Endothelial cell of umbilical vein (primary cell): ENCODE measurements at regions not wholly inside any gene's neighbourhood (a gene's known extent, or its start where the extent isn't known, plus 50 kb on each side); places are given as distances from the start of the nearest gene placed in this dataset.

Experiments used
- BruUV-seq: library from RNA; stranded (reverse); fragments of 400-500 nt; replicated peaks from 2 replicates; lab custom pipeline; 2021; lab: Mats Ljungman, UMichigan
- CTCF ChIA-PET: fragments of 300-600, 350-600 bp; sonication (Branson Sonifier 250); formaldehyde crosslinking; loops from one replicate; lab custom pipeline; 2021; ENCODE audit warnings: antibody characterized with exemption, inconsistent platforms; lab: Charles Lee
- POLR2A ChIA-PET: fragments of 300-600, 350-600 bp; sonication (Branson Sonifier 250); formaldehyde crosslinking; loops from one replicate; lab custom pipeline; 2021; ENCODE audit warnings: antibody characterized with exemption, inconsistent platforms; lab: Charles Lee
- DNase-seq: peaks from one replicate; pipeline ENCODE4 v3.0.0-alpha.2; 2011; ENCODE audit warnings: low read depth, low spot score
- FAIRE-seq: peaks from 2 replicates; lab custom pipeline; 2011; peaks lifted over from hg19 to GRCh38; lab: Jason Lieb, UNC
- H2AFZ ChIP-seq: 2 replicates; pipeline ENCODE4 v1.6.0; 2012; ENCODE audit warnings: low read depth, low read length, control low read depth, inconsistent platforms
- H3K27ac ChIP-seq: 2 replicates; pipeline ENCODE4 v1.5.1; 2011; ENCODE audit warnings: low read depth, mild to moderate bottlenecking, control low read depth, low read length, moderate library complexity; ENCODE audit not compliant: insufficient read depth
- H3K27me3 ChIP-seq, 2 experiments: 2 replicates each; pipeline versions ENCODE4 v1.6.0 to v1.6.1; 2011; ENCODE audit warnings: low read length in 2 of 2, mixed read lengths in 1 of 2; ENCODE audit not compliant: control insufficient read depth in 2 of 2, insufficient read depth in 2 of 2
- H3K36me3 ChIP-seq, 2 experiments: 2 replicates in 1 of 2; 3 replicates in 1 of 2; pipeline ENCODE4 v1.5.1; 2011; ENCODE audit warnings: low read length in 2 of 2, mild to moderate bottlenecking in 1 of 2, moderate library complexity in 1 of 2; ENCODE audit not compliant: control insufficient read depth in 2 of 2, insufficient read depth in 2 of 2; ENCODE audit errors: extremely low read depth in 1 of 2
- H3K4me1 ChIP-seq: 3 replicates; pipeline ENCODE4 v1.5.1; 2011; ENCODE audit warnings: mild to moderate bottlenecking, low read length; ENCODE audit not compliant: control insufficient read depth, insufficient read depth; ENCODE audit errors: extremely low read depth
- H3K4me2 ChIP-seq: 2 replicates; pipeline ENCODE4 v1.6.1; 2011; ENCODE audit warnings: low read length, control low read depth, mixed read lengths; ENCODE audit not compliant: insufficient read depth
- H3K4me3 ChIP-seq, 3 experiments: fragments of 200-600 bp in 1 of 3; sonication (generic), shearing (Covaris generic) in 1 of 3; replicated peaks in 1 of 3; 2 replicates each; pipeline ENCODE4 v1.5.1; 2011 to 2016; ENCODE audit warnings: control low read depth in 3 of 3, low read length in 3 of 3, mild to moderate bottlenecking in 2 of 3, inconsistent platforms in 1 of 3, low read depth in 1 of 3, moderate library complexity in 1 of 3; ENCODE audit not compliant: insufficient read depth in 1 of 3
- H3K79me2 ChIP-seq: 2 replicates; pipeline ENCODE4 v1.6.0; 2012; ENCODE audit warnings: low read length, inconsistent platforms; ENCODE audit not compliant: control insufficient read depth, insufficient read depth
- H3K9ac ChIP-seq: replicated peaks from 2 replicates; pipeline ENCODE3; 2011; ENCODE audit warnings: low read length, control low read depth; ENCODE audit not compliant: insufficient read depth; ENCODE audit errors: extremely low read depth
- H3K9me1 ChIP-seq: replicated peaks from 3 replicates; pipeline ENCODE4 v1.6.0; 2011; ENCODE audit warnings: mild to moderate bottlenecking, low read length; ENCODE audit not compliant: control insufficient read depth, insufficient read depth; ENCODE audit errors: extremely low read depth
- H3K9me3 ChIP-seq: replicated peaks from 2 replicates; pipeline ENCODE4 v1.5.1; 2012; ENCODE audit warnings: low read length, inconsistent platforms; ENCODE audit not compliant: control insufficient read depth, insufficient read depth
- H4K20me1 ChIP-seq: replicated peaks from 2 replicates; pipeline ENCODE3; 2011; ENCODE audit warnings: mild to moderate bottlenecking, low read length; ENCODE audit not compliant: control insufficient read depth, insufficient read depth; ENCODE audit errors: extremely low read depth
- CTCF ChIP-seq, 2 donors: IDR thresholded peaks; 1 replicate in 1 of 2; 2 replicates in 1 of 2; pipeline ENCODE4 v1.5.1; 2011; ENCODE audit warnings: low read length in 2 of 2, mild to moderate bottlenecking in 2 of 2, moderate library complexity in 2 of 2, control low read depth in 1 of 2, inconsistent platforms in 1 of 2, low read depth in 1 of 2; ENCODE audit not compliant: insufficient read depth in 1 of 2; ENCODE audit errors: extremely low read depth in 1 of 2
- EZH2 ChIP-seq: IDR thresholded peaks from 2 replicates; pipeline ENCODE4 v1.6.1; 2012; ENCODE audit warnings: borderline replicate concordance, low read depth, mild to moderate bottlenecking, moderate library complexity, low read length, inconsistent platforms; ENCODE audit not compliant: severe bottlenecking
- FOS ChIP-seq: IDR thresholded peaks from 2 replicates; pipeline ENCODE4 v1.6.1; 2011; ENCODE audit warnings: mild to moderate bottlenecking, low read length, moderate library complexity, borderline replicate concordance; ENCODE audit not compliant: insufficient read depth
- GATA2 ChIP-seq: IDR thresholded peaks from 2 replicates; pipeline ENCODE4 v1.7.0; 2011; ENCODE audit warnings: low read depth, mild to moderate bottlenecking, moderate library complexity, mixed read lengths, low read length; ENCODE audit not compliant: insufficient read length, insufficient read depth
- JUN ChIP-seq: IDR thresholded peaks from 2 replicates; pipeline ENCODE4 v1.6.1; 2011; ENCODE audit warnings: borderline replicate concordance, low read depth; ENCODE audit not compliant: insufficient read length, insufficient read depth
- MYC ChIP-seq: IDR thresholded peaks from one replicate; pipeline ENCODE4 v1.6.1; 2011; ENCODE audit warnings: mild to moderate bottlenecking, low read depth, low read length
- POLR2A ChIP-seq: IDR thresholded peaks from 2 replicates; pipeline ENCODE4 v1.6.1; 2012; ENCODE audit warnings: low read depth, mild to moderate bottlenecking, control low read depth, low read length
- POLR2AphosphoS5 ChIP-seq: IDR thresholded peaks from 2 replicates; pipeline ENCODE4 v1.6.1; 2012; ENCODE audit warnings: low read depth, mild to moderate bottlenecking, control low read depth, low read length, moderate library complexity; ENCODE audit not compliant: insufficient read depth
- dilution Hi-C: fragments of 300-500 bp; cut with MboI; formaldehyde crosslinking; loops from one replicate; pipeline ENCODE4 v1.15.0; 2019; ENCODE audit warnings: low sequenced_read_pairs; ENCODE audit not compliant: extremely low pct_ligation_motif_present
- intact Hi-C: fragments of 100-400 bp; cut with micrococcal nuclease; formaldehyde crosslinking; loops from one replicate; pipeline ENCODE4 v1.10.0; 2022
- TF ChIP-seq, protein P1 (sequence below): IDR thresholded peaks from 2 replicates; pipeline ENCODE4 v1.6.1; 2011; ENCODE audit not compliant: insufficient read depth, insufficient read length

DNA sequence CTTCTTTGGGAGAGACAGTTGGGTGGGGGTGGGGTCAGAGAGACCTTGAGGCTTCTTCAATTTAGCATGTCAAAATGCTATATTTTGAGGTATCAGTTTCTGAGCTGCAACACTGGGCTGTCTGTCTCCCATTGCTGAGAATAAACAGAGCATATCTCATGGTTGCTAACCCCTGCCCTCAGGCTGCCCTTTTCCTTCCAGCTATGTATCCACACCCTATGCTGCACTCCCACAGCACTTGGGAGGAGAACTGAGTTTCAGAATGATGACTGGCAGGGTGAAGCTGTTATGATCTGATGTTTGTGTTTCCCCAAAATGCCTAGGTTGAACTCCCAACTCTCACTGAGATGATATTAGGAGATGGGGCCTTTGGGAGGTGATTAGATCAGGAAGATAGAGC lies 794.0 kb downstream of the RNF144A start:
- no peak for FAIRE-seq
- dilution Hi-C loops: no loop called here
- intact Hi-C loops: no loop called here
- no peaks in the 10 kb centered on the region for H3K36me3 ChIP-seq
- no peak overlapping the region for H2AFZ ChIP-seq
- H3K9ac ChIP-seq: no peak overlapping the region
- no peaks in the 10 kb centered on the region for H3K27me3 ChIP-seq
- ChIA-PET CTCF (no interaction called here), POLR2A (no interaction called here)
- no peaks in the 10 kb centered on the region for H3K9me1 ChIP-seq
- DNase-seq: no peak
- H4K20me1 ChIP-seq: no peaks in the 10 kb centered on the region
- BruUV-seq: no TSS peak
- H3K79me2 ChIP-seq: no peaks in the 10 kb centered on the region
- no peak overlapping the region for H3K4me3 ChIP-seq
- no peak overlapping the region for H3K27ac ChIP-seq
- no peak for TF ChIP-seq POLR2A
- no peak for TF ChIP-seq EZH2
- no peak for TF ChIP-seq FOS
- TF ChIP-seq GATA2: no peak
- TF ChIP-seq, protein P1, sequence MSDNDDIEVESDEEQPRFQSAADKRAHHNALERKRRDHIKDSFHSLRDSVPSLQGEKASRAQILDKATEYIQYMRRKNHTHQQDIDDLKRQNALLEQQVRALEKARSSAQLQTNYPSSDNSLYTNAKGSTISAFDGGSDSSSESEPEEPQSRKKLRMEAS: no peak
- TF ChIP-seq CTCF (IDR thresholded peaks at IDR 0.05; ENCODE audit: extremely low read depth in 1 of 2, insufficient read depth in 1 of 2, low read depth in 1 of 2, low read length in 2 of 2): no peak
- no peak for TF ChIP-seq POLR2AphosphoS5
- no peak for TF ChIP-seq MYC
- TF ChIP-seq JUN: no peak
- no peak overlapping the region for H3K4me2 ChIP-seq
- H3K9me3 ChIP-seq: peaks cover 7% of the 10 kb centered on the region
- no peaks in the 10 kb centered on the region for H3K4me1 ChIP-seq
